ENCODE measurements at regions not wholly inside any gene's neighbourhood (a gene's known extent, or its start where the extent isn't known, plus 50 kb on each side); places are given as distances from the start of the nearest gene placed in this dataset.

DNA sequence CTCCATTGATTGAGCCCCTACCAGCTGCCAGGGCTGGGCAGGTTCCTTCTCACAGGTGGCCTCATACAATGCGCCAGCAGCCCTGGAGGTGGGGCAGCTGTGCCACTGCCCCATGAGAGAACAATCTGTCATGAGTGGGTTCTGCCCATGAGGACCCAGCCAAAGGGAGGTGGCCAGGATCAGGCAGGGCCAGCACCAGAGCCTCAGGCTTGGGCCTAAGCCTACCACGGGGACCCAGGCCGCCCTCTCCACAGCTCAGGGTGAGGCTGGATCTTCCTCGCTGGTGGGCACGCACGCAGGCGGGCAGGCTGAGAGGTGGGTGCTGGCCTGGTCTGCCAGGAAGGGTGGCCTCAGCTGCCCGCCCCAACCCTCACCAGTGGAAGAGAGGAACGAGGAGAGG, 110.7 kb downstream of the KIF26A start:
- no peaks in the 10 kb centered on the region for H4K20me1 ChIP-seq (ENCODE audit: insufficient read depth)
- intact Hi-C loops (cut with micrococcal nuclease; ENCODE audit: unreplicated experiment), result no loop called here
- ChIA-PET CTCF (no interaction called here), POLR2A (ENCODE audit: unreplicated experiment) (no interaction called here)
- no peak overlapping the region for H2AFZ ChIP-seq
- no peak for DNase-seq
- no peak overlapping the region for H3K4me2 ChIP-seq
- H3K27ac ChIP-seq, result no peak overlapping the region
- H3K79me2 ChIP-seq (ENCODE audit: low read depth), result no peaks in the 10 kb centered on the region
- H3K27me3 ChIP-seq (ENCODE audit: insufficient read depth, low read depth), result peaks cover 63% of the 10 kb centered on the region
- TF ChIP-seq, protein P1, sequence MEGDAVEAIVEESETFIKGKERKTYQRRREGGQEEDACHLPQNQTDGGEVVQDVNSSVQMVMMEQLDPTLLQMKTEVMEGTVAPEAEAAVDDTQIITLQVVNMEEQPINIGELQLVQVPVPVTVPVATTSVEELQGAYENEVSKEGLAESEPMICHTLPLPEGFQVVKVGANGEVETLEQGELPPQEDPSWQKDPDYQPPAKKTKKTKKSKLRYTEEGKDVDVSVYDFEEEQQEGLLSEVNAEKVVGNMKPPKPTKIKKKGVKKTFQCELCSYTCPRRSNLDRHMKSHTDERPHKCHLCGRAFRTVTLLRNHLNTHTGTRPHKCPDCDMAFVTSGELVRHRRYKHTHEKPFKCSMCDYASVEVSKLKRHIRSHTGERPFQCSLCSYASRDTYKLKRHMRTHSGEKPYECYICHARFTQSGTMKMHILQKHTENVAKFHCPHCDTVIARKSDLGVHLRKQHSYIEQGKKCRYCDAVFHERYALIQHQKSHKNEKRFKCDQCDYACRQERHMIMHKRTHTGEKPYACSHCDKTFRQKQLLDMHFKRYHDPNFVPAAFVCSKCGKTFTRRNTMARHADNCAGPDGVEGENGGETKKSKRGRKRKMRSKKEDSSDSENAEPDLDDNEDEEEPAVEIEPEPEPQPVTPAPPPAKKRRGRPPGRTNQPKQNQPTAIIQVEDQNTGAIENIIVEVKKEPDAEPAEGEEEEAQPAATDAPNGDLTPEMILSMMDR (conservative IDR thresholded peaks at IDR 0.05), result no peak
- TF ChIP-seq EZH2 (IDR thresholded peaks at IDR 0.05; ENCODE audit: low read depth), result no peak
- no peaks in the 10 kb centered on the region for H3K9me3 ChIP-seq (ENCODE audit: insufficient read depth, low read depth)
- BruUV-seq (replicated peaks), result no TSS peak
- no peaks in the 10 kb centered on the region for H3K36me3 ChIP-seq (ENCODE audit: low read depth)
- H3F3A ChIP-seq (ENCODE audit: insufficient read depth, low read depth), result no peaks in the 10 kb centered on the region
- no peak overlapping the region for H3K4me3 ChIP-seq
- H3K4me1 ChIP-seq (replicated peaks; ENCODE audit: insufficient read depth), result no peaks in the 10 kb centered on the region
- H3K9me2 ChIP-seq (ENCODE audit: insufficient read depth), result no peaks in the 10 kb centered on the region

DNA sequence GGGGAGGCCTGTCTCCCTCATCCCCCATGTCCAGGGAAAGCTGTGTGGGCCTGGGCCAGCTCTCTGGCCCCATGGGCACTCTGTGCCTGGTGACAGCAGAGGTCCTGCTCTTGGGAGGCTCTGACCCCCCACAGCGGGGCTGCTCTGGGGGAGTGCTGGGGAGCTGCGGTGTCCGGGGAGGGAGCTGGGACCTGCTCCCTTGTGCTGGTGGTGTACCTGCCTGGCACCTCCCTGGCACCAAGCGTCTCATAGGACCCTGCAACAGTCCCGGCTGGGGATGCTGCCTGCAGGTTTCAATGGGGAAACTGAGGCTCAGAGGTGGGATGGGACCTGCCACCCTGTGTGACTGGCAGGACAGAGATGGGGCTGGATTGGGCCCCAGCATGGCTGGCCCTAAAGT, 111.3 kb downstream of the KIF26A start:
- DNase-seq, result no peak
- H3K4me2 ChIP-seq, result no peak overlapping the region
- H3K27ac ChIP-seq, result no peak overlapping the region

DNA sequence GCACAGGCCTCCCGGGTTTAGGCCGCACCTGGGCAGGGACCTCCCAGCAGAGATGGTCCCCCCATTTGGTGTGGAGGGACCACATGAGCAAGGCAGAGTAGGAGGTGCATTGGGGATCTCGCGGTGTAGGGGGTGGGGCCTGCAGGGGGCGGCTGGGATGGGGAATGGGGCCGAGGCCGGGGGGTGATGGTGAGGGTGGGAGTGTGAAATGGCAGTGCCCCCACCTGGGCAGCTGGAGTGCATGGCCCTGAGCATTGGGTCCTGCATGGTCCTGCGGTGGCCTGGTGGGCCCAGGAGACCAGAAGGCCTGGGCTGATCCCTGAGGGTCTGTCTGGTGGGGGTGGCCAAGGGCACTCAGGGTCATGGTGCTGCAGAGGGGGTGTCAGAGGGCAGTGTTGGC, 111.8 kb downstream of the KIF26A start:
- H4K20me1 ChIP-seq (ENCODE audit: insufficient read depth), result no peaks in the 10 kb centered on the region
- no peaks in the 10 kb centered on the region for H3F3A ChIP-seq (ENCODE audit: insufficient read depth, low read depth)
- H3K36me3 ChIP-seq (ENCODE audit: low read depth), result no peaks in the 10 kb centered on the region
- H3K27me3 ChIP-seq (ENCODE audit: insufficient read depth, low read depth), result peaks cover 65% of the 10 kb centered on the region
- H3K9me2 ChIP-seq (ENCODE audit: insufficient read depth), result no peaks in the 10 kb centered on the region
- DNase-seq, result no peak
- H3K79me2 ChIP-seq (ENCODE audit: low read depth), result no peaks in the 10 kb centered on the region
- intact Hi-C loops (cut with micrococcal nuclease; ENCODE audit: unreplicated experiment), result no loop called here
- no TSS peak for BruUV-seq (replicated peaks)
- no peak overlapping the region for H3K4me2 ChIP-seq
- H3K27ac ChIP-seq, result no peak overlapping the region
- no peak overlapping the region for H2AFZ ChIP-seq
- CTCF ChIA-PET, result no interaction called here
- POLR2A ChIA-PET (ENCODE audit: unreplicated experiment), result no interaction called here
- no peaks in the 10 kb centered on the region for H3K4me1 ChIP-seq (replicated peaks; ENCODE audit: insufficient read depth)
- no peaks in the 10 kb centered on the region for H3K9me3 ChIP-seq (ENCODE audit: insufficient read depth, low read depth)
- no peak overlapping the region for H3K4me3 ChIP-seq
- TF ChIP-seq EZH2 (IDR thresholded peaks at IDR 0.05; ENCODE audit: low read depth), result no peak
- TF ChIP-seq, protein P1 (conservative IDR thresholded peaks at IDR 0.05), result no peak

More for the DNA sequence above, 111.3 kb downstream of the KIF26A start:
- no TSS peak for BruUV-seq (replicated peaks)
- H3K4me3 ChIP-seq, result no peak overlapping the region
- H3F3A ChIP-seq (ENCODE audit: insufficient read depth, low read depth), result no peaks in the 10 kb centered on the region
- TF ChIP-seq, protein P1 (conservative IDR thresholded peaks at IDR 0.05), result no peak
- TF ChIP-seq EZH2 (IDR thresholded peaks at IDR 0.05; ENCODE audit: low read depth), result no peak
- H3K9me3 ChIP-seq (ENCODE audit: insufficient read depth, low read depth), result no peaks in the 10 kb centered on the region
- H3K79me2 ChIP-seq (ENCODE audit: low read depth), result no peaks in the 10 kb centered on the region
- intact Hi-C loops (cut with micrococcal nuclease; ENCODE audit: unreplicated experiment), result no loop called here
- POLR2A ChIA-PET (ENCODE audit: unreplicated experiment), result no interaction called here
- H3K4me1 ChIP-seq (replicated peaks; ENCODE audit: insufficient read depth), result no peaks in the 10 kb centered on the region
- H3K9me2 ChIP-seq (ENCODE audit: insufficient read depth), result no peaks in the 10 kb centered on the region
- H4K20me1 ChIP-seq (ENCODE audit: insufficient read depth), result no peaks in the 10 kb centered on the region
- no peaks in the 10 kb centered on the region for H3K36me3 ChIP-seq (ENCODE audit: low read depth)
- CTCF ChIA-PET, result no interaction called here
- H2AFZ ChIP-seq, result no peak overlapping the region
- H3K27me3 ChIP-seq (ENCODE audit: insufficient read depth, low read depth), result peaks cover 64% of the 10 kb centered on the region
